ENCODE measurements at regions not wholly inside any gene's neighbourhood (a gene's known extent, or its start where the extent isn't known, plus 50 kb on each side); places are given as distances from the start of the nearest gene placed in this dataset.
"Not testable (repeated sequence)": the region's sequence is repeated elsewhere in the genome, so short reads cannot be mapped to it uniquely, and the experiment has no call there.

GRCh38 chr11:121869478-121869877, 246.5 kb downstream of the BLID start:
- Mint-ChIP-seq H3K4me1 (ENCODE audit: low read depth) (peaks cover 6% of the 10 kb centered on the region), H3K27ac (ENCODE audit: unreplicated experiment) (no peak overlapping the region), H3K27me3 (ENCODE audit: low read depth) (no peaks in the 10 kb centered on the region), H3K9me3 (ENCODE audit: low read depth) (no peaks in the 10 kb centered on the region), H3K4me3 (ENCODE audit: unreplicated experiment) (no peak overlapping the region), H3K36me3 (ENCODE audit: low read depth) (no peaks in the 10 kb centered on the region)
- TF ChIP-seq CTCF (IDR thresholded peaks at IDR 0.05), result no peak
- DNase-seq (ENCODE audit: low spot score), result no peak

- Mint-ChIP-seq H3K27ac (ENCODE audit: unreplicated experiment) (no peak overlapping the region), H3K36me3 (ENCODE audit: low read depth) (no peaks in the 10 kb centered on the region), H3K4me1 (ENCODE audit: low read depth) (peaks cover 6% of the 10 kb centered on the region), H3K4me3 (ENCODE audit: unreplicated experiment) (no peak overlapping the region), H3K9me3 (ENCODE audit: low read depth) (peaks cover 13% of the 10 kb centered on the region), H3K27me3 (ENCODE audit: low read depth) (no peaks in the 10 kb centered on the region)
- no peak for TF ChIP-seq CTCF (IDR thresholded peaks at IDR 0.05)
- DNase-seq (ENCODE audit: low spot score), result no peak
Observed at GRCh38 chr11:121866754-121867153, 249.3 kb downstream of the BLID start.

- no peak for DNase-seq (ENCODE audit: low spot score)
- Mint-ChIP-seq H3K9me3 (ENCODE audit: low read depth) (peaks cover 17% of the 10 kb centered on the region), H3K27ac (ENCODE audit: unreplicated experiment) (no peak overlapping the region), H3K4me1 (ENCODE audit: low read depth) (no peaks in the 10 kb centered on the region), H3K4me3 (ENCODE audit: unreplicated experiment) (no peak overlapping the region), H3K27me3 (ENCODE audit: low read depth) (no peaks in the 10 kb centered on the region), H3K36me3 (ENCODE audit: low read depth) (no peaks in the 10 kb centered on the region)
- TF ChIP-seq CTCF (IDR thresholded peaks at IDR 0.05), result peak; percentile 26
Observed at GRCh38 chr11:121864660-121865059, 251.4 kb downstream of the BLID start.

- H3K27ac Mint-ChIP-seq (ENCODE audit: unreplicated experiment), result no peak overlapping the region
- DNase-seq (ENCODE audit: low spot score), result no peak
- no peak for TF ChIP-seq CTCF (IDR thresholded peaks at IDR 0.05)
- H3K9me3 Mint-ChIP-seq (ENCODE audit: low read depth), result peaks cover 17% of the 10 kb centered on the region
- no peaks in the 10 kb centered on the region for H3K27me3 Mint-ChIP-seq (ENCODE audit: low read depth)
- H3K36me3 Mint-ChIP-seq (ENCODE audit: low read depth), result no peaks in the 10 kb centered on the region
- H3K4me3 Mint-ChIP-seq (ENCODE audit: unreplicated experiment), result no peak overlapping the region
- no peaks in the 10 kb centered on the region for H3K4me1 Mint-ChIP-seq (ENCODE audit: low read depth)
Observed at GRCh38 chr11:121863126-121863525, 252.9 kb downstream of the BLID start.

- not testable (repeated sequence) for DNase-seq (ENCODE audit: low spot score); H3K27me3 Mint-ChIP-seq (ENCODE audit: low read depth); H3K27ac Mint-ChIP-seq (ENCODE audit: unreplicated experiment); H3K4me3 Mint-ChIP-seq (ENCODE audit: unreplicated experiment); H3K4me1 Mint-ChIP-seq (ENCODE audit: low read depth)
- Mint-ChIP-seq H3K36me3 (ENCODE audit: low read depth) (peaks cover 12% of the 10 kb centered on the region), H3K9me3 (ENCODE audit: low read depth) (peaks cover 26% of the 10 kb centered on the region)
Observed at GRCh38 chr11:121855138-121855537, 260.9 kb downstream of the BLID start.

- H3K36me3 Mint-ChIP-seq (ENCODE audit: low read depth), result no peaks in the 10 kb centered on the region
- H3K27ac Mint-ChIP-seq (ENCODE audit: unreplicated experiment), result no peak overlapping the region
- peaks cover 13% of the 10 kb centered on the region for H3K4me1 Mint-ChIP-seq (ENCODE audit: low read depth)
- H3K27me3 Mint-ChIP-seq (ENCODE audit: low read depth), result no peaks in the 10 kb centered on the region
- DNase-seq (ENCODE audit: low spot score), result no peak
- H3K4me3 Mint-ChIP-seq (ENCODE audit: unreplicated experiment), result no peak overlapping the region
- TF ChIP-seq CTCF (IDR thresholded peaks at IDR 0.05), result no peak
- H3K9me3 Mint-ChIP-seq (ENCODE audit: low read depth), result peaks cover 3% of the 10 kb centered on the region
Observed at GRCh38 chr11:121844016-121844415, 272.0 kb downstream of the BLID start.

All from chondrocyte (in vitro differentiated cells).